Neural cell (in vitro differentiated cells): ENCODE measurements at regions not wholly inside any gene's neighbourhood (a gene's known extent, or its start where the extent isn't known, plus 50 kb on each side); places are given as distances from the start of the nearest gene placed in this dataset.

ENCODE experiments used
- H2AFZ ChIP-seq: fragments of 200-600, 300-800 bp; sonication (generic), shearing (Covaris generic); 2 replicates; pipeline ENCODE4 v1.6.0; 2014; ENCODE audit warnings: low read depth, mild to moderate bottlenecking, antibody characterized with exemption, low read length, moderate library complexity
- H3F3A ChIP-seq: fragments of 200-600 bp; shearing (Covaris generic); 2 replicates; pipeline ENCODE4 v1.6.1; 2016; ENCODE audit warnings: mild to moderate bottlenecking, moderate library complexity, mixed read lengths, antibody characterized with exemption, low read length; ENCODE audit not compliant: insufficient read depth, poor library complexity, severe bottlenecking
- H3K27ac ChIP-seq: fragments of 200-600, 300-800 bp; sonication (generic), shearing (Covaris generic); 2 replicates; pipeline ENCODE4 v1.5.1; 2014; ENCODE audit warnings: mild to moderate bottlenecking, low read length, moderate library complexity
- H3K27me3 ChIP-seq: fragments of 300-800, 200-600 bp; sonication (generic), shearing (Covaris generic); 2 replicates; pipeline ENCODE4 v1.6.0; 2014; ENCODE audit warnings: mild to moderate bottlenecking, low read depth, low read length, moderate library complexity; ENCODE audit not compliant: insufficient read depth
- H3K36me3 ChIP-seq: fragments of 300-800, 200-600 bp; sonication (generic), shearing (Covaris generic); 2 replicates; pipeline ENCODE4 v1.5.1; 2014; ENCODE audit warnings: mild to moderate bottlenecking, antibody characterized with exemption, low read length, moderate library complexity; ENCODE audit not compliant: insufficient read depth
- H3K4me2 ChIP-seq: fragments of 300-800, 200-600 bp; sonication (generic), shearing (Covaris generic); 2 replicates; pipeline ENCODE4 v1.6.0; 2014; ENCODE audit warnings: mild to moderate bottlenecking, low read length
- H3K4me3 ChIP-seq: fragments of 300-800, 200-600 bp; sonication (generic), shearing (Covaris generic); 2 replicates; pipeline ENCODE4 v1.5.1; 2014; ENCODE audit warnings: mild to moderate bottlenecking, low read length, moderate library complexity
- H3K79me2 ChIP-seq: fragments of 200-600 bp; shearing (Covaris generic); replicated peaks from 2 replicates; pipeline ENCODE4 v1.6.0; 2014; ENCODE audit warnings: mild to moderate bottlenecking, low read length, moderate library complexity; ENCODE audit not compliant: insufficient read depth
- H3K9ac ChIP-seq: fragments of 300-800, 200-600 bp; sonication (generic), shearing (Covaris generic); 2 replicates; pipeline ENCODE4 v1.6.1; 2016; ENCODE audit warnings: mild to moderate bottlenecking, low read length, mixed read lengths
- H3K9me2 ChIP-seq: fragments of 200-600 bp; shearing (Covaris generic); 2 replicates; pipeline ENCODE4 v1.6.1; 2016; ENCODE audit warnings: mild to moderate bottlenecking, low read length, mixed read lengths; ENCODE audit not compliant: insufficient read depth
- H3K9me3 ChIP-seq: fragments of 200-600, 300-800 bp; sonication (generic), shearing (Covaris generic); 2 replicates; pipeline ENCODE4 v1.6.1; 2016; ENCODE audit warnings: mild to moderate bottlenecking, mixed run types, low read length, moderate library complexity, mixed read lengths
- H4K20me1 ChIP-seq: fragments of 200-600 bp; shearing (Covaris generic); 2 replicates; pipeline ENCODE4 v1.6.1; 2016; ENCODE audit warnings: mild to moderate bottlenecking, mixed run types; ENCODE audit not compliant: insufficient read depth
- EP300 ChIP-seq: fragments of 450-650 bp; conservative IDR thresholded peaks from 2 replicates; pipeline ENCODE4 v1.6.1; 2014; ENCODE audit warnings: antibody characterized with exemption, mild to moderate bottlenecking, moderate library complexity; ENCODE audit not compliant: poor library complexity, severe bottlenecking
- EZH2 ChIP-seq: fragments of 200-600, 300-800 bp; shearing (Covaris generic), sonication (generic); IDR thresholded peaks from 2 replicates; pipeline ENCODE4 v1.6.1; 2014; ENCODE audit warnings: antibody characterized with exemption, low read length, borderline replicate concordance, mild to moderate bottlenecking; ENCODE audit not compliant: insufficient read depth, poor library complexity, severe bottlenecking
- MXI1 ChIP-seq: fragments of 450-650 bp; conservative IDR thresholded peaks from 2 replicates; pipeline ENCODE4 v1.6.1; 2014; ENCODE audit warnings: antibody characterized with exemption, mild to moderate bottlenecking; ENCODE audit not compliant: poor library complexity, severe bottlenecking
- POLR2AphosphoS5 ChIP-seq: IDR thresholded peaks from 2 replicates; pipeline ENCODE4 v1.6.1; 2012
- RAD21 ChIP-seq: fragments of 450-650 bp; conservative IDR thresholded peaks from 2 replicates; pipeline ENCODE4 v1.6.1; 2014; ENCODE audit warnings: antibody characterized with exemption, mild to moderate bottlenecking, moderate library complexity
- SMC3 ChIP-seq: fragments of 450-650 bp; conservative IDR thresholded peaks from 2 replicates; pipeline ENCODE4 v1.6.1; 2014; ENCODE audit warnings: antibody characterized with exemption, mild to moderate bottlenecking, moderate library complexity; ENCODE audit not compliant: poor library complexity
- TAF1 ChIP-seq: IDR thresholded peaks from 2 replicates; pipeline ENCODE4 v1.6.1; 2012; ENCODE audit warnings: low read depth
- TF ChIP-seq, protein P1 (sequence below): IDR thresholded peaks from 2 replicates; pipeline ENCODE4 v1.6.1; 2012; ENCODE audit warnings: borderline replicate concordance
- TF ChIP-seq, protein P2 (sequence below): fragments of 450-650 bp; IDR thresholded peaks from 2 replicates; pipeline ENCODE4 v1.5.1; 2014; ENCODE audit warnings: antibody characterized with exemption, mild to moderate bottlenecking, moderate library complexity; ENCODE audit not compliant: poor library complexity, severe bottlenecking

GRCh38 chr6:20334962-20335361, 66.7 kb upstream of the E2F3 start:
- Histone ChIP-seq H3K9ac (no peak overlapping the region), H3K9me2 (no peaks in the 10 kb centered on the region), H3K36me3 (no peaks in the 10 kb centered on the region), H3K27me3 (no peaks in the 10 kb centered on the region), H3K4me2 (no peak overlapping the region), H2AFZ (no peak overlapping the region), H3K4me3 (no peak overlapping the region), H4K20me1 (no peaks in the 10 kb centered on the region), H3K9me3 (no peaks in the 10 kb centered on the region), H3K79me2 (no peaks in the 10 kb centered on the region), H3K27ac (no peak overlapping the region), H3F3A (no peaks in the 10 kb centered on the region)
- TF ChIP-seq TAF1, result no peak
- TF ChIP-seq RAD21, result no peak
- no peak for TF ChIP-seq POLR2AphosphoS5
- TF ChIP-seq, protein P1, sequence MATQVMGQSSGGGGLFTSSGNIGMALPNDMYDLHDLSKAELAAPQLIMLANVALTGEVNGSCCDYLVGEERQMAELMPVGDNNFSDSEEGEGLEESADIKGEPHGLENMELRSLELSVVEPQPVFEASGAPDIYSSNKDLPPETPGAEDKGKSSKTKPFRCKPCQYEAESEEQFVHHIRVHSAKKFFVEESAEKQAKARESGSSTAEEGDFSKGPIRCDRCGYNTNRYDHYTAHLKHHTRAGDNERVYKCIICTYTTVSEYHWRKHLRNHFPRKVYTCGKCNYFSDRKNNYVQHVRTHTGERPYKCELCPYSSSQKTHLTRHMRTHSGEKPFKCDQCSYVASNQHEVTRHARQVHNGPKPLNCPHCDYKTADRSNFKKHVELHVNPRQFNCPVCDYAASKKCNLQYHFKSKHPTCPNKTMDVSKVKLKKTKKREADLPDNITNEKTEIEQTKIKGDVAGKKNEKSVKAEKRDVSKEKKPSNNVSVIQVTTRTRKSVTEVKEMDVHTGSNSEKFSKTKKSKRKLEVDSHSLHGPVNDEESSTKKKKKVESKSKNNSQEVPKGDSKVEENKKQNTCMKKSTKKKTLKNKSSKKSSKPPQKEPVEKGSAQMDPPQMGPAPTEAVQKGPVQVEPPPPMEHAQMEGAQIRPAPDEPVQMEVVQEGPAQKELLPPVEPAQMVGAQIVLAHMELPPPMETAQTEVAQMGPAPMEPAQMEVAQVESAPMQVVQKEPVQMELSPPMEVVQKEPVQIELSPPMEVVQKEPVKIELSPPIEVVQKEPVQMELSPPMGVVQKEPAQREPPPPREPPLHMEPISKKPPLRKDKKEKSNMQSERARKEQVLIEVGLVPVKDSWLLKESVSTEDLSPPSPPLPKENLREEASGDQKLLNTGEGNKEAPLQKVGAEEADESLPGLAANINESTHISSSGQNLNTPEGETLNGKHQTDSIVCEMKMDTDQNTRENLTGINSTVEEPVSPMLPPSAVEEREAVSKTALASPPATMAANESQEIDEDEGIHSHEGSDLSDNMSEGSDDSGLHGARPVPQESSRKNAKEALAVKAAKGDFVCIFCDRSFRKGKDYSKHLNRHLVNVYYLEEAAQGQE, result no peak
- no peak for TF ChIP-seq EP300
- TF ChIP-seq EZH2, result no peak
- no peak for TF ChIP-seq MXI1
- TF ChIP-seq, protein P2, sequence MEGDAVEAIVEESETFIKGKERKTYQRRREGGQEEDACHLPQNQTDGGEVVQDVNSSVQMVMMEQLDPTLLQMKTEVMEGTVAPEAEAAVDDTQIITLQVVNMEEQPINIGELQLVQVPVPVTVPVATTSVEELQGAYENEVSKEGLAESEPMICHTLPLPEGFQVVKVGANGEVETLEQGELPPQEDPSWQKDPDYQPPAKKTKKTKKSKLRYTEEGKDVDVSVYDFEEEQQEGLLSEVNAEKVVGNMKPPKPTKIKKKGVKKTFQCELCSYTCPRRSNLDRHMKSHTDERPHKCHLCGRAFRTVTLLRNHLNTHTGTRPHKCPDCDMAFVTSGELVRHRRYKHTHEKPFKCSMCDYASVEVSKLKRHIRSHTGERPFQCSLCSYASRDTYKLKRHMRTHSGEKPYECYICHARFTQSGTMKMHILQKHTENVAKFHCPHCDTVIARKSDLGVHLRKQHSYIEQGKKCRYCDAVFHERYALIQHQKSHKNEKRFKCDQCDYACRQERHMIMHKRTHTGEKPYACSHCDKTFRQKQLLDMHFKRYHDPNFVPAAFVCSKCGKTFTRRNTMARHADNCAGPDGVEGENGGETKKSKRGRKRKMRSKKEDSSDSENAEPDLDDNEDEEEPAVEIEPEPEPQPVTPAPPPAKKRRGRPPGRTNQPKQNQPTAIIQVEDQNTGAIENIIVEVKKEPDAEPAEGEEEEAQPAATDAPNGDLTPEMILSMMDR, result no peak
- TF ChIP-seq SMC3, result no peak

DNA sequence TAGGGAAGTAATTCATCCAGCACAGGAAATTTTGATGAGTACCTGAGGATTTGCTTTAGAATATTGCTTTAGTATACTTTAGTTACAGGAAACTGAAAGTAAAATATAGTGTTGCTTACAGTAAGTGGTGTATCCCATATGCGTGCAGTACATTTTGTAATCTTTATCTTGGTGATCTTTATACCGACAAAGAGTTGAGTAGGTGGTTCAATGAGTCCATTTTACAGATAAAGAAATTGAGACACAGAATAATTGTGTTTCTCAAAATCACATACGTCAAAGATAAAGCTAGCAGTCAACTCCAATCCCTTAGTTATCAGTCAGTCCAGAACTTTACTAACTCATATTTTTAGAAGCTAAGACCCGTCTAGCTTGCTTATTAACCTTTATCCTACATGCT, 65.8 kb upstream of the E2F3 start:
- H3K27ac ChIP-seq, result no peak overlapping the region
- no peak overlapping the region for H2AFZ ChIP-seq
- TF ChIP-seq POLR2AphosphoS5 (no peak), EP300 (no peak), SMC3 (no peak), RAD21 (no peak), MXI1 (no peak), EZH2 (no peak), TAF1 (no peak)
- TF ChIP-seq, protein P1, result no peak
- TF ChIP-seq, protein P2, result no peak

More for the DNA sequence above, 65.8 kb upstream of the E2F3 start:
- Histone ChIP-seq H4K20me1 (no peaks in the 10 kb centered on the region), H3K9ac (no peak overlapping the region), H3K9me2 (no peaks in the 10 kb centered on the region), H3K27me3 (no peaks in the 10 kb centered on the region), H3K36me3 (no peaks in the 10 kb centered on the region), H3K9me3 (no peaks in the 10 kb centered on the region), H3F3A (no peaks in the 10 kb centered on the region), H3K4me3 (no peak overlapping the region), H3K4me2 (no peak overlapping the region), H3K79me2 (no peaks in the 10 kb centered on the region)
